NCI-H510A treated with DMSO at 0.1 percent for 48 hours (cell line): ENCODE measurements at regions not wholly inside any gene's neighbourhood (a gene's known extent, or its start where the extent isn't known, plus 50 kb on each side); places are given as distances from the start of the nearest gene placed in this dataset.
A peak's percentile ranks its signal among the peaks of the same experiment; 100 is the strongest.
"Not testable (repeated sequence)": the region's sequence is repeated elsewhere in the genome, so short reads cannot be mapped to it uniquely, and the experiment has no call there.

Experiments used
- DNase-seq: peaks from one replicate; lab custom pipeline; 2025; lab: John Stamatoyannopoulos, UW

- DNase-seq, result peak; percentile 31
Observed at GRCh38 chr3:157920822-157921700, 185.2 kb downstream of the SHOX2 start.

GRCh38 chr3:157919319-157919887 is 186.8 kb downstream of the SHOX2 start:
- DNase-seq, result no peak

- DNase-seq, result no peak
Observed at GRCh38 chr3:157918402-157918801, 187.8 kb downstream of the SHOX2 start.

GRCh38 chr3:157916672-157917071 is 189.5 kb downstream of the SHOX2 start:
- DNase-seq, result no peak

DNA sequence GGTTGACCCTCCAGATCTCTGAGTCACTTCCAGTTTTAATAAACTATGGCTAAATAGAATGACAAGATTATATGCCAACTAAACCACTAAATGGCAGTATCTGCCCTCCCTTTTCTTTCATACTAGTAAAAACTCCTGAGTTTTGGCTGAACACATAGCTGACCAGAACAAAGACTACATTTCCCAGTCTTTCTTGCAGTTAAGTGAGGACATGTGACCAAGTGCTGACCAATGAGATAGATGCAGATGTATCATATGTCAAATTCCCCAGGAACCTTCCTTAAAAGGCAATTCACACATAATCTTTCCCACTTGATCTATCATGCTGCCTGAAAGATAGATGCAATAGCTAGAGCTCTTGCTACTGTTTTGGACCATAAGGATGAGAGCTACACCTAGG is 191.3 kb downstream of the SHOX2 start:
- no peak for DNase-seq

DNA sequence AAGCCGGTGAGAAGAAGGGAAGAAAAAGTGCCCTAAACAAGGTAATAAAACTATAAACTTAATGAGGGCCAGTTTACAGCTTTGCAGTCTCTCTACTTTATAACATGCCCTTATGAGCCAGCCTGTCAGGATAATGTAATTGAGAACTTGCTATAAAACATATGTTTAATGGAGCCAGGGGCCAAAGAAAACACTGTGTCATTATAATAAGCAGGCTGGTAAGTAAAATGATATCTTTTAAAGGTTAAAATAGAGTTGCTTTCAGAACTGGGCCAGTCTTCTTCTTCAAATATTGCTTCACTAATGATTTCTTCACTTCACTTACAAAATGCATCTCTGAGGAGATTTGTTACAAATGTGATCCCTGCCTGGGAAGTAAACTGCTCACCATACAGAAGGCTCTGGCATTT is 192.5 kb downstream of the SHOX2 start:
- no peak for DNase-seq

DNA sequence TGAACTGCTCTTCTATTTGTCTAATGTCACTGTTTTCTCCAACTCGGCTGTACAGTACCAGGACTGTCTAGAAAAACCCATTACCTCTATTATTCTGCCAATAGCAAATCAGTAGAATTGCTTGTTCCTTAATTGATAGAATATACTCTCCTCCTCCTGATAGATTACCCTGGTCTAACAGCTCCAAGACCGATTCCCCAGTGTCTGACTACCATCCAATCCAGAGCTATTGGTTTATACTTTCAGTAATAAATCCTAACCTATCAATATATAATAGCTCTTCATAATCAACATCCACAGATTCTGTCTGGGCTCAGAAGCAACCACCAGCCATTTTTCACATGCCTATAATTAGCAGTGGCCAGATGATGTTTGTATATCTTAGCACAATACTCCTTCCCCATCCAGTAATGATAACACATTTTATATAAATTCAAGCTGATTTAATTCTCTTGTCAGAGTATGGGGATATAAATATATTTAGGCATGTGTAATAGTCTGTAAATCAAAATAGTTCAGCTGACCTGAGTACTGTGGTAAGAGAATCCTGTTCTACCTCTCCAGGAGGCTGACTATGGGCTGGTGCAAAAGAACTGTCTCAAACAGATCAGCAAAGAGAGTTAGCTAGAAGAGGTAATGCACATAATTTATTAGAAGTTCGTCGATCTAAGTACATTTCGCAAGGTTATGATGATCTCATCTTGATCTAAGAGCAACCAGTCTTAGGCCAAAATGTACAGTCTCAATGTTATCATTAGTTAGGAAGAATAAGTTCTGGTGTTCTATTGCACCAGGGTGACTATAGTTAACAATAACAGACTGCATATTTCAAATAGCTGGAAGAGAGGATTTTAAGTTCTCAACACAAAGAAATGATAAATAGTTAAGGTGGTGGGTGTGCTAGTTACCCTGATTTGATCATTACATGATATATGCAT is 193.4 kb downstream of the SHOX2 start:
- DNase-seq, result no peak

- no peak for DNase-seq
Observed at GRCh38 chr3:157906627-157907026, 199.6 kb downstream of the SHOX2 start.

DNA sequence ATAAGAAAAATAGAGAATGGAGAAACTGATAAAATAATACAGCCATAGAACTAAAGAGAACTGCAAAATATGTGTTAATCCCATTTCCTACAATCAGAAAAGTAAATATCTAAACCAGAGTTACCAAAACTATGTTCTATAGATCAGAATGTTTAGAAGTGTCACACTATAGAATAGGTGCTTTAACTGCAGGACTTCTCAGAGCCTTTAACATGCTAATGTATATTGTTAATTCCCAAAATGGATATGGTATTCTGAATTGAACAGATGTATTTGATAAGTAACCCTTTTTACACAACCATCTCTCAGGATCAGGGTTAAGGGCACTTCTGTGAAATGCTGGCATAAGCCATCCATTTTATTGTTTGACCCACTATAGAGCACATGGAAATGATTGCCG is 200.3 kb downstream of the SHOX2 start:
- DNase-seq, result no peak

DNA sequence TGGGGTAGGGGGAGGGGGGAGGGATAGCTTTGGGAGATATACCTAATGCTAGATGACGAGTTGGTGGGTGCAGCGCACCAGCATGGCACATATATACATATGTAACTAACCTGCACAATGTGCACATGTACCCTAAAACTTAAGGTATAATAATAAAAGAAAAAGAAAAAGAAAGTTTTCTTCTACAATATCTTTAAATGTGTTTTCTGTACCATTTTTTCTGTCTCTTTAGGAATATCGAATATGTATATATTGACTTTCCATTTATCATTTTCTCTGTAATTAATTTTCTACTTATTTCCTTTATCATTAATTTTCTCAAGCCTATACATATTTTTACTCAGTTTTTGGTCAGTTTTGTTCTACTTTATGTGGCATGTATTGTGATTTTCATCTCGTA is 203.5 kb downstream of the SHOX2 start:
- DNase-seq, result not testable (repeated sequence)

DNA sequence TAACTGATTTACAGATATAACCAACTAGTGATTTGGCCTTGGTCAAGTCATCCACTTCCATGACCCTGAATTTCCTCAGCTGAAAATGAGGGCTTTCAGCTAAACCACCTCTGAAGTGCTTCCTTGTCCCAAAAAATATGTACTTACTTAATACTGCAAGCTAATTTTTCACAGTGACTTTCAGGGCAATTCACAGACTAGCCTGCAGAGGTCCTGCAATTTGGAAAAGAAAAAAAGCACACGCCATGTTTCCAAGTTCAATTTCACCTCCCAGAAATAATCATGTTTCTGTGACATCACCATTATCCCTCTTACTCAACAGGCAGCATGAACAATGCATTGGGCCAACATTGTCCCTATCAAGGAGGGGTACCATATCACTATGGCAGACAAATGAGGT is 218.2 kb downstream of the SHOX2 start:
- no peak for DNase-seq

DNA sequence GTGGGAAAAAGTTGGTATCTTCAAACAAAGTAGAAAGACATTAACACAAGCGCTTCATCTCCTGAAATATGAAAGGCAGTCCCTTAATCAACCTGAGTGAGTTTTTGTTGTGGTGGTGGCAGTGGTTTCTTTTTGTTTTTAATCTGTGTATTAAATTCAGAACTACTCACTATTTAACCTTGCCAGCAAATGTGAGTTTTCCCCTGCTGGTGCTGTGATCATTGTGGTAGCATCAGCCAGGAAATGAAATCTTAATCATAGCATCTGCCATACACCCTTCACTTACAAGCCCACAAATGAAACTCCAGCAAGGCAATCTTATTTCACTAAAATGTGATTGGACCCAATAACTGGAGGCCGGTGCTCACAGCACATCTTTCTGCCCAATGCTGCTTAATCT is 229.7 kb downstream of the SHOX2 start:
- no peak for DNase-seq

GRCh38 chr3:157872902-157873301 is 233.3 kb downstream of the SHOX2 start:
- no peak for DNase-seq

DNA sequence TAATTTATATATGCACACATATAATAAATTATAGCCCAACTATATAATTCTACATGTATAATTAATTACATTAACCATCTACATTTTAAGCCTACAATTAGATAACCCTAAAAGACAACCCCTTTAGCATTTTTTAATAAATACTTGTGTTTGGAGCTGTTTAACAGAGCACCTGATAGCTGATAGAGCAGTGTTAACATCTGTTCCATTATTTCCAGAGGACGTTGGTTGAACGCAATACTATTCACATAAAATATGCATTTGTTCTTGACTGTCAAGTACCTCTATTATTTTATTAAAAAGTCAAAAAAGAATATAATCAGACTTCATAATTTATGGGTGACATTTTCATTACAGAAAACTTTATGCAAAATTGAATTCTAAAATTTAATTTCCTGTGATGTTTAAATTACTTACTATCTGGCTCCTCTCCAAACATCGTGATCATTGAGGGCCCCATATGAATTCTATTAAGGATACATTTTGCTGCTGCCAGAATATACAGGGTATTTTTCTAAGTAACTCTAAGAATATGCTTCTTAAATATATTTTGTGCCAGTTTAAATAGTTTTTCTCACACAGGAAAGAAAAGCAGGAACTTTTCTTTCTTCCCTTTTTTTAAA is 234.3 kb downstream of the SHOX2 start:
- DNase-seq, result no peak

GRCh38 chr3:157871248-157871647 is 235.0 kb downstream of the SHOX2 start:
- no peak for DNase-seq

GRCh38 chr3:157868946-157869345 is 237.3 kb downstream of the SHOX2 start:
- no peak for DNase-seq

- no peak for DNase-seq
Observed at GRCh38 chr3:157868196-157868595, 238.0 kb downstream of the SHOX2 start.

GRCh38 chr3:157865352-157866000 is 240.7 kb downstream of the SHOX2 start:
- no peak for DNase-seq

DNA sequence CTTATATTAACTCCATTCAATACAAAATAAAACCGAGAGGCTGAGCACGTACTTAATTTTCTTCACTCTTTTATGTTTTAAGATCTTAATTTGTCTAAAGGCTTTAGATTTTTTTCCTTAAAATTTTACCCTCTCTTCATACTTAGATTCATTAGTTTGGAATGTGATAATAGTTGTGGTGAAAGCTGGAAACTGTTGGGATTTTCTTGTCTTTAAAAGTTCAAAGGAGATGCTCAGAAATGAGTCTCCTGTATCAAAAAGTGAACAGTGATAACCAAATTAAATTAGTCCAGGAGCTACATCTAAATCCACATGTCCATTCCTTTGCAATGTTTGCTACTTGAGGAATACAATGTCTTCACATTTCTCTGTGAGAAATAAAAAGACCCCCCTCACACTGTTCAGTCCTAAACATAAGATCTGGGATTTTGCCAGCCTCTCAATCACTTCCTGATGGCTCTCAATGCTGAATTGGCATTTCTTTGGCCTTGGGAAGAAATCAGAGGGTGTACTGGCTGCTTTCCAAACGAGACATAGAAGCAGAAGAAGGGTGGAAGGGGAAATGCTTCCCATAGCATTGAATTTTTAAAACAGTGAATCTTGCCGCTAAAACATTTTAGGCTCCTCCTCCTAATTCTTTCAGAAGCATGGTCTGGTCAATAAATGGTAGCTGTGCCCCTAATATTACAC is 245.0 kb downstream of the SHOX2 start:
- DNase-seq, result no peak

DNA sequence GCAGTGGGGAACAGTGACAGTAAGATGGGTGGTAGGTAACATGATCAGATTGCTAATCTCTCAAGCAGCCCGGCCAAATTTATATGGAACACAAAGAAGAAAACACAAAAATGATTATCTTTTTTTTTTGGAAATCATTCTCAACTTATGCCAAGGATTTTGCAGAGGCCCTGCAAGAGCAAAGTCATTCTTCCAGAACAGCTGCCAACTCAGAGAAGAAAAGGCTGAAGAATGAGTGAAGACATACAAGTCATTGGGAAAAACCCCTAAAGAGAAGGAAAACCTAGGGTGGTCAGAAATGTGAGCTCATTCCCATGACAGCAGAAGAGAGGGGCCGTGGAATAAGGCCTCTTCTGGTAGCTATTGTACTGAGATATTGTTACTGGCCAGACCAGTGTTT is 246.7 kb downstream of the SHOX2 start:
- DNase-seq, result no peak

GRCh38 chr3:157858821-157859220 is 247.4 kb downstream of the SHOX2 start:
- no peak for DNase-seq
